ENCODE measurements at regions not wholly inside any gene's neighbourhood (a gene's known extent, or its start where the extent isn't known, plus 50 kb on each side); places are given as distances from the start of the nearest gene placed in this dataset.

- no peak overlapping the region for H3K27ac Mint-ChIP-seq
- H3K36me3 Mint-ChIP-seq (ENCODE audit: low read depth), result peaks cover 2% of the 10 kb centered on the region
- no peak for DNase-seq
- H3K4me3 Mint-ChIP-seq, result no peak overlapping the region
- ATAC-seq, result no peak
- peaks cover 24% of the 10 kb centered on the region for H3K4me1 Mint-ChIP-seq
- H3K9me3 ChIP-seq (ENCODE audit: control insufficient read depth, low read length, poor library complexity, severe bottlenecking), result no peaks in the 10 kb centered on the region
- peaks cover 8% of the 10 kb centered on the region for H3K27me3 Mint-ChIP-seq
Observed at GRCh38 chr6:41434803-41435481, 99.5 kb downstream of the NCR2 start.

- no peak for ATAC-seq
- peaks cover 48% of the 10 kb centered on the region for H3K4me1 Mint-ChIP-seq
- peaks cover 4% of the 10 kb centered on the region for H3K36me3 Mint-ChIP-seq (ENCODE audit: low read depth)
- no peak overlapping the region for H3K4me3 Mint-ChIP-seq
- no peaks in the 10 kb centered on the region for H3K27me3 Mint-ChIP-seq
- DNase-seq, result no peak
- H3K9me3 ChIP-seq (ENCODE audit: control insufficient read depth, low read length, poor library complexity, severe bottlenecking), result no peaks in the 10 kb centered on the region
- no peak overlapping the region for H3K27ac Mint-ChIP-seq
Observed at GRCh38 chr6:41437604-41438003, 102.2 kb downstream of the NCR2 start.

GRCh38 chr6:41438746-41439145 is 103.3 kb downstream of the NCR2 start:
- ATAC-seq, result no peak
- no peak for DNase-seq
- peaks cover under 1% of the 10 kb centered on the region for H3K27me3 Mint-ChIP-seq

DNA sequence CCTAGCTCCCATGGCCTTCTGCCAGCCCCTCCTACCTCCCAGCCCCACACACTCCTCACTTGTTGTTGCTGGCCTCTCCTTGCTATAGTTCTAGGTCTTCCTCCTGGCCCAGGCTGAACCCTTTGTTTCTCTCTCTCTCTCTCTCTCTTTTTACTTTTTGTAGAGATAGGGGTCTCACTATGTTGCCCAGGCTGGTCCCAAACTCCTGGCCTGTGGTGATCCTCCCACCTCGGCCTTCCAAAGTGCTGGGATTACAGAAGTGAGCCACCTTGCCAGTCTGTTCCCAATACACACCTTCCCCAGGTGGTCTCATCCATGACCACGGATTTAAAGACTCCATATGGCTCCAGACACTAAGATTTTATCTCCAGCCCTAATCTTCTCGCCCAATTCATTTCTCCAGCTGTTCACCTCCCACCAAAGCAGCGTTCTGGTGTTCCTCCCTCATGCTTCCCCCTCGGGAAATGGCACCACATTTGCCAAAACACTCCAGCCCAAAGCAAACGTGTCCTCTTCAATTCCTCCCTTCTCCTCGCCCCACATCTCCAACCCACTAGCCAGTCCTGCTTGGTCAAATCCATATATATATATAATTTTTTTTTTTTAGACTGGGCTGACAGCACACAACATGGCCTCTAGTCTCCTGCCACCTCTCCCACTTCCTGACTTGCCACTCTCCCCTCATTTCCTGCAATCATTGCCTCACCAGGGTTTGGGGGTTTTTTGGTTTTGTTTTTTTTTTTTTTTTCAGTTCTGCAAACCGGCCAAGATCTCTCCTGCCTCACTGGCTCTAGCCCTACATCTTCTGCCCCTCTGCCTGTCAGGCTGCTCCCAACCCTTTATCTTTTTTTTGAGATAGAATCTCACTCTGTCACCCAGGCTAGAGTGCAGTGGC is 104.4 kb downstream of the NCR2 start:
- H3K9me3 ChIP-seq (ENCODE audit: control insufficient read depth, low read length, poor library complexity, severe bottlenecking), result no peaks in the 10 kb centered on the region
- ATAC-seq (peak; percentile 79), DNase-seq (no peak)
- peak overlapping the region; percentile 86 for H3K4me3 Mint-ChIP-seq
- peaks cover 11% of the 10 kb centered on the region for H3K27me3 Mint-ChIP-seq
- H3K27ac Mint-ChIP-seq, result peak overlapping the region; percentile 71
- peaks cover 9% of the 10 kb centered on the region for H3K36me3 Mint-ChIP-seq (ENCODE audit: low read depth)
- peaks cover 54% of the 10 kb centered on the region for H3K4me1 Mint-ChIP-seq

More at GRCh38 chr6:41438746-41439145, 103.3 kb downstream of the NCR2 start:
- no peaks in the 10 kb centered on the region for H3K9me3 ChIP-seq (ENCODE audit: control insufficient read depth, low read length, poor library complexity, severe bottlenecking)
- Mint-ChIP-seq H3K4me3 (no peak overlapping the region), H3K4me1 (peaks cover 46% of the 10 kb centered on the region), H3K27ac (peak overlapping the region; percentile 71), H3K36me3 (ENCODE audit: low read depth) (peaks cover 6% of the 10 kb centered on the region)

GRCh38 chr6:41440958-41441357 is 105.2 kb upstream of the FOXP4 start:
- H3K4me1 Mint-ChIP-seq, result peaks cover 54% of the 10 kb centered on the region
- H3K27ac Mint-ChIP-seq, result peak overlapping the region; percentile 71
- ATAC-seq (no peak), DNase-seq (no peak)
- H3K9me3 ChIP-seq (ENCODE audit: control insufficient read depth, low read length, poor library complexity, severe bottlenecking), result no peaks in the 10 kb centered on the region
- peaks cover 11% of the 10 kb centered on the region for H3K27me3 Mint-ChIP-seq
- H3K4me3 Mint-ChIP-seq, result peak overlapping the region; percentile 86
- peaks cover 9% of the 10 kb centered on the region for H3K36me3 Mint-ChIP-seq (ENCODE audit: low read depth)

- peaks cover 11% of the 10 kb centered on the region for H3K27me3 Mint-ChIP-seq
- no peak for DNase-seq
Observed at GRCh38 chr6:41441598-41442351, 104.4 kb upstream of the FOXP4 start.

GRCh38 chr6:41442352-41442672 is 103.9 kb upstream of the FOXP4 start:
- peaks cover 51% of the 10 kb centered on the region for H3K4me1 Mint-ChIP-seq
- H3K27me3 Mint-ChIP-seq, result peaks cover 11% of the 10 kb centered on the region
- H3K9me3 ChIP-seq (ENCODE audit: control insufficient read depth, low read length, poor library complexity, severe bottlenecking), result no peaks in the 10 kb centered on the region
- peak overlapping the region; percentile 74 for H3K4me3 Mint-ChIP-seq
- H3K36me3 Mint-ChIP-seq (ENCODE audit: low read depth), result peaks cover 9% of the 10 kb centered on the region
- H3K27ac Mint-ChIP-seq, result peak overlapping the region; percentile 62
- DNase-seq (no peak), ATAC-seq (no peak)

More at GRCh38 chr6:41441598-41442351, 104.4 kb upstream of the FOXP4 start:
- no peaks in the 10 kb centered on the region for H3K9me3 ChIP-seq (ENCODE audit: control insufficient read depth, low read length, poor library complexity, severe bottlenecking)
- Mint-ChIP-seq H3K27ac (peak overlapping the region; percentile 71), H3K4me1 (peaks cover 52% of the 10 kb centered on the region), H3K36me3 (ENCODE audit: low read depth) (peaks cover 9% of the 10 kb centered on the region), H3K4me3 (peak overlapping the region; percentile 86)
- peak; percentile 56 for ATAC-seq

DNA sequence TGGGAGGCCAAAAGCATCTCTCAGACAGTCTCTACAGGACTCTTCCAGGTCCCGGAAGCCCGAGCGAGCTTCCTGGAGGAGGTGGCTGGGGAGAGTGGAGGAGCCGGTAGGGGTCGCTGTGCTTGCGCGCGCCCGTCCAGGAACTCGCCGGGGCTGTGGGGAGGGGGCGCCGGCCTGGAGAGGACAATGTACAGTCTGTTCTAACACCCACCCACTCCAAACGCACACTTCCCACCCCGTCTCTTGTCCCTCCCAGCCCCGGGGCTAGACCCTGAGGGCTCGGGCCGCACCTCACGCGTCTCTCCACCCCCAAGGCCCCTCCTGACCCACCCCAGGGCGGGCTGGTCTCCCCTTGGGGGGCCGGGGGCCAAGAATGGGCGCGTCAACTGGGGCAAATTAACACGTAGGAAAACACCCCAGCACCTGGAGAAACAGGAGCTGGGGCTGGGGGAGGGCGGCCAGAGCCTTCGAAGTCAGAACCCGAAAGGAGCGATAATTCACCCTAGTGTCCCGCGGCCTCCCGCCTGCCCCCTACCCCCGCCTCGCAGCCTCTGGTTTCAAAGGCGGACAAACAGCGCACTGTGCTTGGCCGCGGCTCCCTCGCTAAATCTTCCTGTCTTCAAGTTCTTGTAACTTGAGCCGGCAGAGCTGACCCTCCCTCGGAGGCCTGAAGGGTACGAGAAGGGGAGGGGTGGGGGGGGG is 103.2 kb upstream of the FOXP4 start:
- Mint-ChIP-seq H3K4me1 (peaks cover 51% of the 10 kb centered on the region), H3K27ac (peak overlapping the region; percentile 62), H3K36me3 (ENCODE audit: low read depth) (peaks cover 9% of the 10 kb centered on the region), H3K4me3 (peak overlapping the region; percentile 74), H3K27me3 (peaks cover 11% of the 10 kb centered on the region)
- DNase-seq (no peak), ATAC-seq (no peak)
- H3K9me3 ChIP-seq (ENCODE audit: control insufficient read depth, low read length, poor library complexity, severe bottlenecking), result no peaks in the 10 kb centered on the region

- peak overlapping the region; percentile 66 for H3K4me3 Mint-ChIP-seq
- DNase-seq (no peak), ATAC-seq (no peak)
- no peak overlapping the region for H3K27ac Mint-ChIP-seq
- H3K9me3 ChIP-seq (ENCODE audit: control insufficient read depth, low read length, poor library complexity, severe bottlenecking), result no peaks in the 10 kb centered on the region
- H3K4me1 Mint-ChIP-seq, result peaks cover 50% of the 10 kb centered on the region
- peaks cover 11% of the 10 kb centered on the region for H3K27me3 Mint-ChIP-seq
- H3K36me3 Mint-ChIP-seq (ENCODE audit: low read depth), result peaks cover 11% of the 10 kb centered on the region
Observed at GRCh38 chr6:41443616-41444525, 102.3 kb upstream of the FOXP4 start.

- H3K27ac Mint-ChIP-seq, result no peak overlapping the region
- H3K4me3 Mint-ChIP-seq, result no peak overlapping the region
- ATAC-seq, result no peak
- H3K9me3 ChIP-seq (ENCODE audit: control insufficient read depth, low read length, poor library complexity, severe bottlenecking), result no peaks in the 10 kb centered on the region
- H3K27me3 Mint-ChIP-seq, result peaks cover 11% of the 10 kb centered on the region
- DNase-seq, result no peak
- H3K36me3 Mint-ChIP-seq (ENCODE audit: low read depth), result peaks cover 9% of the 10 kb centered on the region
- peaks cover 45% of the 10 kb centered on the region for H3K4me1 Mint-ChIP-seq
Observed at GRCh38 chr6:41445261-41445660, 100.9 kb upstream of the FOXP4 start.

DNA sequence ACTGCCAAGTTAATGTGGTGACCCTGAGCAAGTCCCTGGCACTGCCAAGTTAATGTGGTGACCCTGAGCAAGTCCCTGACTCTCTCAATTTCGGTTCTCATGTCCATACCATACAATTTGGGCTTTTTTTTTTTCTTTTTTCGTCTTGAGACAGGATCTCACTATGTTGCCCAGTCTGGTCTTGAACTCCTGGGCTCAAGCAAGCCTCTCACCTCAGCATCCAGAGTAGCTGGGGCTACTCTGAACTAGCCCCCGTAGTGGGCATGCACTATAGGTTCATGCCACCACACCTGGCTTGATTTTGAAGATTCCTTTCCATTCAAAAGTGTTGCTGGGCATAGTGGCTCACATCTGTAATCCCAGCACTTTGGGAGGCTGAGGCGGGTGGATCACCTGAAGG is 100.0 kb upstream of the FOXP4 start:
- DNase-seq, result no peak
- Mint-ChIP-seq H3K4me1 (peaks cover 37% of the 10 kb centered on the region), H3K36me3 (ENCODE audit: low read depth) (peaks cover 7% of the 10 kb centered on the region), H3K27ac (no peak overlapping the region), H3K27me3 (peaks cover 11% of the 10 kb centered on the region), H3K4me3 (no peak overlapping the region)
- H3K9me3 ChIP-seq (ENCODE audit: control insufficient read depth, low read length, poor library complexity, severe bottlenecking), result no peaks in the 10 kb centered on the region
- ATAC-seq, result no peak

Measured in T-helper 17 cell (primary cell).